ENCODE measurements at regions not wholly inside any gene's neighbourhood (a gene's known extent, or its start where the extent isn't known, plus 50 kb on each side); places are given as distances from the start of the nearest gene placed in this dataset.

DNA sequence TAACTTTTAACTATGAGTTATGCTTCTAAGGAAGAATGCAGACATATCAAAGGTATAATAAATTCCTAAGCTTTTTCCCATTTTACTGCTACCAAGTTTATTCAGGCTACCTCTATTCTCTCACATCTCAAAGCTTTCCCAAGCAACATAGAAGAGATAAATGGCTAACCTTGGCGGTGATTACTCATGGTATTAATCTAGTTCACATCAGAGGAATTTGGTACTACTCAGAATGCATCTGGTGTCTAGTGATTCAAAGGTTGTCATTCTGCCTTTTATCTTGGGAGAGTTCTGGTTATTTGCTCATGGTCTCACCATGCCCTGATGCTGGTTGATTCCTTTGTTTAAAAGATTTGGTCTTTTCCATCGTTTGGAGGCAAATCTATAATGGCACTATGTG is 182.7 kb downstream of the TAF11L14 start:
- TF ChIP-seq, protein P1, sequence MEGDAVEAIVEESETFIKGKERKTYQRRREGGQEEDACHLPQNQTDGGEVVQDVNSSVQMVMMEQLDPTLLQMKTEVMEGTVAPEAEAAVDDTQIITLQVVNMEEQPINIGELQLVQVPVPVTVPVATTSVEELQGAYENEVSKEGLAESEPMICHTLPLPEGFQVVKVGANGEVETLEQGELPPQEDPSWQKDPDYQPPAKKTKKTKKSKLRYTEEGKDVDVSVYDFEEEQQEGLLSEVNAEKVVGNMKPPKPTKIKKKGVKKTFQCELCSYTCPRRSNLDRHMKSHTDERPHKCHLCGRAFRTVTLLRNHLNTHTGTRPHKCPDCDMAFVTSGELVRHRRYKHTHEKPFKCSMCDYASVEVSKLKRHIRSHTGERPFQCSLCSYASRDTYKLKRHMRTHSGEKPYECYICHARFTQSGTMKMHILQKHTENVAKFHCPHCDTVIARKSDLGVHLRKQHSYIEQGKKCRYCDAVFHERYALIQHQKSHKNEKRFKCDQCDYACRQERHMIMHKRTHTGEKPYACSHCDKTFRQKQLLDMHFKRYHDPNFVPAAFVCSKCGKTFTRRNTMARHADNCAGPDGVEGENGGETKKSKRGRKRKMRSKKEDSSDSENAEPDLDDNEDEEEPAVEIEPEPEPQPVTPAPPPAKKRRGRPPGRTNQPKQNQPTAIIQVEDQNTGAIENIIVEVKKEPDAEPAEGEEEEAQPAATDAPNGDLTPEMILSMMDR (IDR thresholded peaks at IDR 0.05; ENCODE audit: control extremely low read depth in 1 of 3, insufficient read depth in 1 of 3, low read depth in 1 of 3, low read length in 3 of 3) = no peak
- TF ChIP-seq CREB1 (IDR thresholded peaks at IDR 0.05) (no peak), TAF7 (optimal IDR thresholded peaks at IDR 0.05; ENCODE audit: borderline replicate concordance, low read depth, low read length) (no peak), JUND (IDR thresholded peaks at IDR 0.05; ENCODE audit: low read length) (no peak), POLR2A (IDR thresholded peaks at IDR 0.05; ENCODE audit: control extremely low read depth in 1 of 2, low read depth in 2 of 2, low read length in 2 of 2) (no peak)

Data from H1 (cell line).